Gastroesophageal sphincter (tissue), 3 donors: ENCODE measurements at regions not wholly inside any gene's neighbourhood (a gene's known extent, or its start where the extent isn't known, plus 50 kb on each side); places are given as distances from the start of the nearest gene placed in this dataset.
"Not testable (repeated sequence)": the region's sequence is repeated elsewhere in the genome, so short reads cannot be mapped to it uniquely, and the experiment has no call there.

Experiments
- CTCF ChIP-seq, 4 experiments: fragments of 200-600 bp in 2 of 4; fragments of 450-650 bp in 2 of 4; sonication (generic) in 1 of 4; IDR thresholded peaks; one replicate each; pipeline ENCODE4 v1.5.1; 2017 to 2019; ENCODE audit warnings: antibody characterized with exemption in 4 of 4, mild to moderate bottlenecking in 2 of 4, moderate library complexity in 2 of 4
- POLR2A ChIP-seq, 2 donors: fragments of 450-650 bp; IDR thresholded peaks; one replicate each; pipeline ENCODE4 v1.6.1; 2017; ENCODE audit warnings: antibody characterized with exemption in 2 of 2, mild to moderate bottlenecking in 2 of 2, moderate library complexity in 1 of 2

DNA sequence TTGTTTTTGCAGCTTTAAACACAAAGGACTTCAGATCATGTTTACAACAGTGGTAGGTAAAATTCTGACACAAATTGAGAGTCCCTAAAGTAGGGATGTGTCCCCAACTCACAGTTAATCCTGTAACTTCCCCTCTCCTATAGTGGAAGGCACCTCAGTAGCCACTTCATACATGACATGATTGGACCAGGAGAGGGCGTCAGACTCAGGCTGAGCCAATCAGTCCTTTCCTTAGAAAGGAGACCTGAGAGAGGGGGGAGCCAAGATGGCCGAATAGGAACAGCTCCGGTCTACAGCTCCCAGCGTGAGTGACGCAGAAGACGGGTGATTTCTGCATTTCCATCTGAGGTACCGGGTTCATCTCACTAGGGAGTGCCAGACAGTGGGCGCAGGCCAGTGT, 238.4 kb downstream of the LRRC70 start:
- TF ChIP-seq CTCF, POLR2A (IDR thresholded peaks at IDR 0.05): not testable (repeated sequence)
